HepG2 (cell line): ENCODE measurements at regions not wholly inside any gene's neighbourhood (a gene's known extent, or its start where the extent isn't known, plus 50 kb on each side); places are given as distances from the start of the nearest gene placed in this dataset.

ENCODE experiments used
- ATAC-seq: fragments of 200-7000 bp; cut with Tn5 transposase; 3 replicates; pipeline ENCODE4 v1.9.1; 2020; ENCODE audit warnings: mild to moderate bottlenecking, moderate library complexity
- BruUV-seq: library from RNA; stranded (reverse); fragments of 400-500 nt; replicated peaks from 2 replicates; lab custom pipeline; 2021; lab: Mats Ljungman, UMichigan
- CTCF ChIA-PET: fragments of 300-600 bp; formaldehyde crosslinking; extraction: SDS; loops from one replicate; lab custom pipeline; 2021; ENCODE audit warnings: low total read pairs, inconsistent platforms, low intra/inter-chr PET ratio; lab: Yijun Ruan, JAX
- POLR2A ChIA-PET: fragments of 350-600 bp; sonication (Branson Sonifier 250); formaldehyde crosslinking; loops from one replicate; lab custom pipeline; 2020; ENCODE audit warnings: antibody characterized with exemption, inconsistent platforms; lab: Yijun Ruan, JAX
- DNase-seq: peaks from one replicate; pipeline ENCODE4 v3.0.0-alpha.2; 2015; ENCODE audit warnings: low spot score
- FAIRE-seq: peaks from 3 replicates; lab custom pipeline; 2011; peaks lifted over from hg19 to GRCh38; lab: Jason Lieb, UNC
- H2AFZ ChIP-seq: one replicate; pipeline ENCODE4 v1.6.1; 2011; ENCODE audit warnings: low read length, inconsistent platforms
- H3K27ac ChIP-seq: fragments of 300-600 bp; 3 replicates; pipeline ENCODE4 v1.8.0; 2011; ENCODE audit warnings: mixed run types, mild to moderate bottlenecking, mixed read lengths, low read length, inconsistent platforms; ENCODE audit not compliant: insufficient read depth; ENCODE audit errors: extremely low read length
- H3K27me3 ChIP-seq, 2 experiments: fragments of 200-600 bp in 1 of 2; 2 replicates in 1 of 2; 3 replicates in 1 of 2; pipeline versions ENCODE4 v1.6.0 to v1.8.0; 2011; ENCODE audit warnings: low read length in 2 of 2, mild to moderate bottlenecking in 2 of 2, moderate library complexity in 2 of 2, inconsistent platforms in 1 of 2; ENCODE audit not compliant: insufficient read depth in 2 of 2, control insufficient read depth in 1 of 2
- H3K36me3 ChIP-seq, 2 experiments: fragments of 200-600 bp in 1 of 2; replicated peaks in 1 of 2; 2 replicates in 1 of 2; 3 replicates in 1 of 2; pipeline versions ENCODE4 v1.5.1 to v1.8.0; 2011; ENCODE audit warnings: low read length in 2 of 2, inconsistent platforms in 1 of 2; ENCODE audit not compliant: insufficient read depth in 2 of 2, control insufficient read depth in 1 of 2
- H3K4me1 ChIP-seq: 2 replicates; pipeline ENCODE4 v1.5.1; 2012; ENCODE audit warnings: low read length, inconsistent platforms; ENCODE audit not compliant: insufficient read depth
- H3K4me2 ChIP-seq: 2 replicates; pipeline ENCODE4 v1.6.0; 2011; ENCODE audit warnings: low read depth, low read length, inconsistent platforms
- H3K4me3 ChIP-seq, 3 experiments: fragments of 200-600 bp in 1 of 3; sonication (generic), shearing (Covaris generic) in 1 of 3; replicated peaks in 1 of 3; 2 replicates each; pipeline ENCODE4 v1.5.1; 2011 to 2016; ENCODE audit warnings: low read length in 3 of 3, inconsistent platforms in 2 of 3, low read depth in 2 of 3, mild to moderate bottlenecking in 2 of 3, control low read depth in 1 of 3, mixed read lengths in 1 of 3; ENCODE audit not compliant: insufficient read depth in 1 of 3
- H3K79me2 ChIP-seq: one replicate; pipeline ENCODE4 v1.6.1; 2011; ENCODE audit warnings: low read length, inconsistent platforms; ENCODE audit not compliant: insufficient read depth
- H3K9ac ChIP-seq: 2 replicates; pipeline ENCODE4 v1.6.0; 2011; ENCODE audit warnings: mild to moderate bottlenecking, low read depth, low read length, inconsistent platforms; ENCODE audit not compliant: insufficient read depth
- H3K9me3 ChIP-seq: 2 replicates; pipeline ENCODE4 v1.5.1; 2012; ENCODE audit warnings: mild to moderate bottlenecking, low read length
- H4K20me1 ChIP-seq: 2 replicates; pipeline ENCODE4 v1.6.0; 2011; ENCODE audit warnings: inconsistent platforms, mild to moderate bottlenecking, low read length, moderate library complexity; ENCODE audit not compliant: insufficient read depth
- HNF1A ChIP-seq, 2 experiments: sonication (generic) in 1 of 2; formaldehyde crosslinking in 1 of 2; IDR thresholded peaks; 2 replicates each; pipeline versions ENCODE4 v1.4.0 to v1.6.1; 2016 to 2020; ENCODE audit warnings: borderline replicate concordance in 1 of 2, low read depth in 1 of 2, mild to moderate bottlenecking in 1 of 2, missing genetic modification reagents in 1 of 2
- PCBP1 ChIP-seq: fragments of 200-400 bp; formaldehyde crosslinking; IDR thresholded peaks from 2 replicates; pipeline ENCODE4 v1.6.1; 2017; ENCODE audit warnings: mild to moderate bottlenecking, low read depth, low read length, borderline replicate concordance
- ZBTB14 ChIP-seq: sonication (generic); formaldehyde crosslinking; IDR thresholded peaks from 2 replicates; pipeline ENCODE4 v1.4.0; 2020; ENCODE audit warnings: missing genetic modification reagents
- ZNF230 ChIP-seq: sonication (generic); formaldehyde crosslinking; IDR thresholded peaks from 2 replicates; pipeline ENCODE4 v1.4.0; 2020; ENCODE audit warnings: mild to moderate bottlenecking, missing genetic modification reagents
- WGBS: methylation state at CpG from one replicate; pipeline ENCODE4 v1.1.6; 2017; ENCODE audit warnings: low lambda C conversion rate; 5-methylcytosine and 5-hydroxymethylcytosine counted together
- in situ Hi-C: cut with HindIII; loops from 2 replicates; pipeline ENCODE4 v1.10.0; 2017; ENCODE audit warnings: low pct_unique_long_range_greater_than_20kb; ENCODE audit not compliant: extremely low pct_ligation_motif_present
- intact Hi-C: fragments of 100-400 bp; cut with micrococcal nuclease; formaldehyde crosslinking; loops from one replicate; pipeline ENCODE4 v1.10.0; 2022; ENCODE audit not compliant: unreplicated experiment

GRCh38 chr7:138345567-138345966 is 114.5 kb upstream of the TRIM24 start (continued):
- no peak for TF ChIP-seq HNF1A (IDR thresholded peaks at IDR 0.05; ENCODE audit: low read depth)
- TF ChIP-seq HNF1A (CRISPR knock-in tag; IDR thresholded peaks at IDR 0.05; ENCODE audit: borderline replicate concordance): no peak
- no peak for TF ChIP-seq PCBP1

DNA sequence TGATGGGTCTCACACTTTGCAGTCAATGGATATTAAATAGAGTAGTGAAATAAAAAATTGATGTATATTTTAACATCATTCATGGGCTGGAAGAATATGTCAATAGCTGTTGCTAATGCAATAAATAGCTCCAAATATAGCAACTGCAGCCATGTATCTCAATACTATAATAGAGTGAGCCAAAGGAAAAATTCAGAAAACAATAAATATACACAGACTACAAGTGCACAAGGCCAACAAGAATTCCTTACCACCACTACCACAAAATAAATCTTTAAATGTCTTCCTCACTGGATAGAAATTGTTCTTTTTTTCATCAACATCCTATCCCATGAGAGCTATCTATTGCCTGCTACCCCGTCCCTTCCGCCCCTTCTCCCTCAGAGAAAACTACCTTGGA is 113.1 kb upstream of the TRIM24 start:
- intact Hi-C loops: no loop called here
- BruUV-seq: no TSS peak
- POLR2A ChIA-PET: no interaction called here

More for the DNA sequence above, 113.1 kb upstream of the TRIM24 start:
- no peaks in the 10 kb centered on the region for H3K27me3 ChIP-seq
- FAIRE-seq (no peak), ATAC-seq (no peak), DNase-seq (no peak)
- H4K20me1 ChIP-seq: no peaks in the 10 kb centered on the region
- no peak overlapping the region for H3K4me3 ChIP-seq
- H3K4me2 ChIP-seq: no peak overlapping the region
- in situ Hi-C loops: no loop called here
- no peak overlapping the region for H2AFZ ChIP-seq
- TF ChIP-seq ZNF230: no peak
- TF ChIP-seq ZBTB14: no peak
- no peak overlapping the region for H3K9ac ChIP-seq
- H3K9me3 ChIP-seq: peaks cover 26% of the 10 kb centered on the region
- no peaks in the 10 kb centered on the region for H3K79me2 ChIP-seq
- 100% methylated on average over 2 of the region's 2 CpGs for WGBS
- H3K36me3 ChIP-seq: no peaks in the 10 kb centered on the region
- CTCF ChIA-PET: no interaction called here
- peaks cover 2% of the 10 kb centered on the region for H3K4me1 ChIP-seq
- no peak overlapping the region for H3K27ac ChIP-seq
